GM23338 (cell line): ENCODE measurements at regions not wholly inside any gene's neighbourhood (a gene's known extent, or its start where the extent isn't known, plus 50 kb on each side); places are given as distances from the start of the nearest gene placed in this dataset.

ENCODE experiments used
- ATAC-seq: fragments of 200-7000 bp; cut with Tn5 transposase; 3 replicates; pipeline ENCODE4 v1.9.1; 2020
- DNase-seq: peaks from one replicate; pipeline ENCODE4 v3.0.0-alpha.2; 2015; ENCODE audit warnings: low spot score
- H2AFZ ChIP-seq: fragments of 200-600 bp; sonication (generic); 2 replicates; pipeline ENCODE4 v1.8.0; 2016; ENCODE audit warnings: antibody characterized with exemption, mild to moderate bottlenecking, moderate library complexity
- H3F3A ChIP-seq: fragments of 200-600 bp; sonication (generic); replicated peaks from 2 replicates; pipeline ENCODE4 v1.8.0; 2017; ENCODE audit warnings: antibody characterized with exemption, mixed run types, low read depth
- H3K27ac ChIP-seq: fragments of 200-600 bp; sonication (generic); 2 replicates; pipeline ENCODE4 v1.6.1; 2016; ENCODE audit warnings: low read depth
- H3K27me3 ChIP-seq: fragments of 200-600 bp; sonication (generic); 2 replicates; pipeline ENCODE4 v1.8.0; 2016; ENCODE audit warnings: mild to moderate bottlenecking, mixed run types, moderate library complexity; ENCODE audit not compliant: insufficient read depth
- H3K36me3 ChIP-seq: fragments of 200-600 bp; sonication (generic); 2 replicates; pipeline ENCODE4 v1.8.0; 2016; ENCODE audit warnings: mild to moderate bottlenecking; ENCODE audit not compliant: insufficient read depth
- H3K4me1 ChIP-seq: fragments of 200-600 bp; sonication (generic); 2 replicates; pipeline ENCODE4 v1.8.0; 2016; ENCODE audit warnings: mild to moderate bottlenecking, moderate library complexity; ENCODE audit not compliant: insufficient read depth
- H3K4me2 ChIP-seq: fragments of 200-600 bp; sonication (generic); 2 replicates; pipeline ENCODE4 v1.7.1; 2017; ENCODE audit warnings: mixed run types
- H3K4me3 ChIP-seq: fragments of 200-600 bp; sonication (generic); 2 replicates; pipeline ENCODE4 v1.6.1; 2016; ENCODE audit warnings: mixed run types
- H3K79me2 ChIP-seq: fragments of 200-600 bp; sonication (generic); replicated peaks from 2 replicates; pipeline ENCODE4 v1.8.0; 2017; ENCODE audit warnings: mild to moderate bottlenecking; ENCODE audit not compliant: insufficient read depth
- H3K9me2 ChIP-seq: fragments of 200-600 bp; sonication (generic); 2 replicates; pipeline ENCODE4 v1.8.0; 2017; ENCODE audit not compliant: insufficient read depth
- H4K20me1 ChIP-seq: fragments of 200-600 bp; sonication (generic); replicated peaks from 2 replicates; pipeline ENCODE4 v1.8.0; 2017; ENCODE audit warnings: mild to moderate bottlenecking; ENCODE audit not compliant: insufficient read depth
- H3K27ac Mint-ChIP-seq: 2 replicates; pipeline ENCODE4 v1.8.0; 2020; ENCODE audit warnings: inconsistent platforms, mild to moderate bottlenecking, moderate library complexity, mixed read lengths
- H3K27me3 Mint-ChIP-seq: 3 replicates; pipeline ENCODE4 v1.8.0; 2022; ENCODE audit warnings: low read depth, mild to moderate bottlenecking, moderate library complexity, mixed read lengths, inconsistent platforms; ENCODE audit not compliant: insufficient read depth, poor library complexity
- H3K36me3 Mint-ChIP-seq: 3 replicates; pipeline ENCODE4 v1.8.0; 2021; ENCODE audit warnings: low read depth, mild to moderate bottlenecking, inconsistent platforms, moderate library complexity, mixed read lengths
- H3K4me1 Mint-ChIP-seq: 3 replicates; pipeline ENCODE4 v1.8.0; 2020; ENCODE audit warnings: mild to moderate bottlenecking, inconsistent platforms, mixed read lengths
- H3K4me3 Mint-ChIP-seq: 3 replicates; pipeline ENCODE4 v1.8.0; 2021; ENCODE audit warnings: moderate library complexity, mild to moderate bottlenecking, inconsistent platforms, mixed read lengths
- H3K9me3 Mint-ChIP-seq: 3 replicates; pipeline ENCODE4 v1.8.0; 2020; ENCODE audit warnings: moderate library complexity, mild to moderate bottlenecking, inconsistent platforms, mixed read lengths
- CREB1 ChIP-seq: fragments of 250-450 bp; sonication (Bioruptor Pico); IDR thresholded peaks from 2 replicates; pipeline ENCODE4 v1.5.0; 2020; ENCODE audit warnings: low read depth, mild to moderate bottlenecking, moderate library complexity
- EZH2 ChIP-seq: fragments of 200-600 bp; sonication (generic); IDR thresholded peaks from one replicate; pipeline ENCODE4 v1.8.0; 2017; ENCODE audit warnings: antibody characterized with exemption, mild to moderate bottlenecking, low read depth; ENCODE audit not compliant: unreplicated experiment
- EZH2phosphoT487 ChIP-seq: fragments of 200-600 bp; sonication (generic); IDR thresholded peaks from one replicate; pipeline ENCODE4 v1.8.1; 2018; ENCODE audit warnings: antibody characterized with exemption; ENCODE audit not compliant: unreplicated experiment
- JUNB ChIP-seq: IDR thresholded peaks from one replicate; pipeline ENCODE4 v1.6.1; 2016; ENCODE audit warnings: antibody characterized with exemption; ENCODE audit not compliant: unreplicated experiment
- NANOG ChIP-seq: IDR thresholded peaks from 2 replicates; pipeline ENCODE4 v1.6.1; 2016; ENCODE audit warnings: antibody characterized with exemption, borderline replicate concordance
- POLR2AphosphoS5 ChIP-seq: IDR thresholded peaks from 2 replicates; pipeline ENCODE4 v1.6.1; 2016; ENCODE audit warnings: antibody characterized with exemption, low read depth
- STAT1 ChIP-seq: IDR thresholded peaks from one replicate; pipeline ENCODE4 v1.6.1; 2016; ENCODE audit warnings: antibody characterized with exemption; ENCODE audit not compliant: unreplicated experiment
- ZNF114 ChIP-seq: fragments of 250-450 bp; sonication (Bioruptor Pico); IDR thresholded peaks from 2 replicates; pipeline ENCODE4 v1.5.0; 2020; ENCODE audit warnings: mild to moderate bottlenecking, moderate library complexity
- ZNF331 ChIP-seq: fragments of 250-450 bp; sonication (Bioruptor Pico); IDR thresholded peaks from 2 replicates; pipeline ENCODE4 v1.5.0; 2020; ENCODE audit warnings: low read depth, mild to moderate bottlenecking, moderate library complexity
- TF ChIP-seq, protein P1 (sequence below): IDR thresholded peaks from 2 replicates; pipeline ENCODE4 v1.6.1; 2016; ENCODE audit warnings: antibody characterized with exemption
- TF ChIP-seq, protein P2 (sequence below), 2 experiments: fragments of 200-600 bp in 1 of 2; sonication (generic) in 1 of 2; conservative IDR thresholded peaks; 2 replicates each; pipeline versions ENCODE4 v1.5.1 to v1.6.1; 2016 to 2017; ENCODE audit warnings: antibody characterized with exemption in 2 of 2, low read depth in 2 of 2, mild to moderate bottlenecking in 2 of 2, moderate library complexity in 1 of 2
- TF ChIP-seq, protein P3 (sequence below): IDR thresholded peaks from one replicate; pipeline ENCODE4 v1.6.1; 2018; ENCODE audit warnings: antibody characterized with exemption; ENCODE audit not compliant: unreplicated experiment
- TF ChIP-seq, protein P4 (sequence below): fragments of 250-450 bp; sonication (Bioruptor Pico); IDR thresholded peaks from 2 replicates; pipeline ENCODE4 v1.5.0; 2020; ENCODE audit warnings: mild to moderate bottlenecking, moderate library complexity

DNA sequence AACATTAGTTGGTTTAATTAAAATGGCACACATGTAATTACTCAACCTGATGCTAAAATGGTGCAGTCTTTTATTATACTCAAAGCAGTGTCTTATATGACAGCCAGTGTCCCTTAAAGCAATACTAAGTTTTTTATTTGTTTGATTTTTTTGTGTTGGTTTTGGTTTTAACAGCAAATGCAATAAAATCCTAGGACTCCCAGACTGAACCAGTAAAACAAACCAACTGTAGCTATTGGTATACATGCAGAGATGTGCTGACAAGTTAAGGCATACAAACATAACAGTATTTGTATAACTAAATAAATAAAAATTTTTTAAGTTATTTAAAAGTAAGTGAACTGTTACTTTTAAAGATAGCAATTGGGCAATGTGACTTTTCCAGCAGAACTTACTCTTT, 387.7 kb downstream of the RND3 start:
- Histone ChIP-seq H3K27ac (no peak overlapping the region), H3K4me1 (no peaks in the 10 kb centered on the region), H3K79me2 (no peaks in the 10 kb centered on the region), H2AFZ (no peak overlapping the region), H3K27me3 (no peaks in the 10 kb centered on the region), H3K9me2 (no peaks in the 10 kb centered on the region; the same call in 1 of the 2 replicates), H4K20me1 (no peaks in the 10 kb centered on the region), H3K4me2 (no peak overlapping the region), H3K36me3 (no peaks in the 10 kb centered on the region), H3F3A (no peaks in the 10 kb centered on the region), H3K4me3 (no peak overlapping the region)
- H3K27me3 Mint-ChIP-seq = no peaks in the 10 kb centered on the region
- TF ChIP-seq CREB1 (no peak), STAT1 (no peak), EZH2phosphoT487 (no peak), NANOG (no peak), ZNF331 (CRISPR knock-in tag) (no peak), JUNB (no peak), POLR2AphosphoS5 (no peak), EZH2 (no peak), ZNF114 (CRISPR knock-in tag) (no peak)
- TF ChIP-seq, protein P1, sequence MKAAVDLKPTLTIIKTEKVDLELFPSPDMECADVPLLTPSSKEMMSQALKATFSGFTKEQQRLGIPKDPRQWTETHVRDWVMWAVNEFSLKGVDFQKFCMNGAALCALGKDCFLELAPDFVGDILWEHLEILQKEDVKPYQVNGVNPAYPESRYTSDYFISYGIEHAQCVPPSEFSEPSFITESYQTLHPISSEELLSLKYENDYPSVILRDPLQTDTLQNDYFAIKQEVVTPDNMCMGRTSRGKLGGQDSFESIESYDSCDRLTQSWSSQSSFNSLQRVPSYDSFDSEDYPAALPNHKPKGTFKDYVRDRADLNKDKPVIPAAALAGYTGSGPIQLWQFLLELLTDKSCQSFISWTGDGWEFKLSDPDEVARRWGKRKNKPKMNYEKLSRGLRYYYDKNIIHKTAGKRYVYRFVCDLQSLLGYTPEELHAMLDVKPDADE = no peak
- TF ChIP-seq, protein P2, sequence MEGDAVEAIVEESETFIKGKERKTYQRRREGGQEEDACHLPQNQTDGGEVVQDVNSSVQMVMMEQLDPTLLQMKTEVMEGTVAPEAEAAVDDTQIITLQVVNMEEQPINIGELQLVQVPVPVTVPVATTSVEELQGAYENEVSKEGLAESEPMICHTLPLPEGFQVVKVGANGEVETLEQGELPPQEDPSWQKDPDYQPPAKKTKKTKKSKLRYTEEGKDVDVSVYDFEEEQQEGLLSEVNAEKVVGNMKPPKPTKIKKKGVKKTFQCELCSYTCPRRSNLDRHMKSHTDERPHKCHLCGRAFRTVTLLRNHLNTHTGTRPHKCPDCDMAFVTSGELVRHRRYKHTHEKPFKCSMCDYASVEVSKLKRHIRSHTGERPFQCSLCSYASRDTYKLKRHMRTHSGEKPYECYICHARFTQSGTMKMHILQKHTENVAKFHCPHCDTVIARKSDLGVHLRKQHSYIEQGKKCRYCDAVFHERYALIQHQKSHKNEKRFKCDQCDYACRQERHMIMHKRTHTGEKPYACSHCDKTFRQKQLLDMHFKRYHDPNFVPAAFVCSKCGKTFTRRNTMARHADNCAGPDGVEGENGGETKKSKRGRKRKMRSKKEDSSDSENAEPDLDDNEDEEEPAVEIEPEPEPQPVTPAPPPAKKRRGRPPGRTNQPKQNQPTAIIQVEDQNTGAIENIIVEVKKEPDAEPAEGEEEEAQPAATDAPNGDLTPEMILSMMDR (conservative IDR thresholded peaks at IDR 0.05; ENCODE audit: low read depth in 2 of 2) = no peak
- TF ChIP-seq, protein P3, sequence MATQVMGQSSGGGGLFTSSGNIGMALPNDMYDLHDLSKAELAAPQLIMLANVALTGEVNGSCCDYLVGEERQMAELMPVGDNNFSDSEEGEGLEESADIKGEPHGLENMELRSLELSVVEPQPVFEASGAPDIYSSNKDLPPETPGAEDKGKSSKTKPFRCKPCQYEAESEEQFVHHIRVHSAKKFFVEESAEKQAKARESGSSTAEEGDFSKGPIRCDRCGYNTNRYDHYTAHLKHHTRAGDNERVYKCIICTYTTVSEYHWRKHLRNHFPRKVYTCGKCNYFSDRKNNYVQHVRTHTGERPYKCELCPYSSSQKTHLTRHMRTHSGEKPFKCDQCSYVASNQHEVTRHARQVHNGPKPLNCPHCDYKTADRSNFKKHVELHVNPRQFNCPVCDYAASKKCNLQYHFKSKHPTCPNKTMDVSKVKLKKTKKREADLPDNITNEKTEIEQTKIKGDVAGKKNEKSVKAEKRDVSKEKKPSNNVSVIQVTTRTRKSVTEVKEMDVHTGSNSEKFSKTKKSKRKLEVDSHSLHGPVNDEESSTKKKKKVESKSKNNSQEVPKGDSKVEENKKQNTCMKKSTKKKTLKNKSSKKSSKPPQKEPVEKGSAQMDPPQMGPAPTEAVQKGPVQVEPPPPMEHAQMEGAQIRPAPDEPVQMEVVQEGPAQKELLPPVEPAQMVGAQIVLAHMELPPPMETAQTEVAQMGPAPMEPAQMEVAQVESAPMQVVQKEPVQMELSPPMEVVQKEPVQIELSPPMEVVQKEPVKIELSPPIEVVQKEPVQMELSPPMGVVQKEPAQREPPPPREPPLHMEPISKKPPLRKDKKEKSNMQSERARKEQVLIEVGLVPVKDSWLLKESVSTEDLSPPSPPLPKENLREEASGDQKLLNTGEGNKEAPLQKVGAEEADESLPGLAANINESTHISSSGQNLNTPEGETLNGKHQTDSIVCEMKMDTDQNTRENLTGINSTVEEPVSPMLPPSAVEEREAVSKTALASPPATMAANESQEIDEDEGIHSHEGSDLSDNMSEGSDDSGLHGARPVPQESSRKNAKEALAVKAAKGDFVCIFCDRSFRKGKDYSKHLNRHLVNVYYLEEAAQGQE = no peak
- TF ChIP-seq, protein P4, sequence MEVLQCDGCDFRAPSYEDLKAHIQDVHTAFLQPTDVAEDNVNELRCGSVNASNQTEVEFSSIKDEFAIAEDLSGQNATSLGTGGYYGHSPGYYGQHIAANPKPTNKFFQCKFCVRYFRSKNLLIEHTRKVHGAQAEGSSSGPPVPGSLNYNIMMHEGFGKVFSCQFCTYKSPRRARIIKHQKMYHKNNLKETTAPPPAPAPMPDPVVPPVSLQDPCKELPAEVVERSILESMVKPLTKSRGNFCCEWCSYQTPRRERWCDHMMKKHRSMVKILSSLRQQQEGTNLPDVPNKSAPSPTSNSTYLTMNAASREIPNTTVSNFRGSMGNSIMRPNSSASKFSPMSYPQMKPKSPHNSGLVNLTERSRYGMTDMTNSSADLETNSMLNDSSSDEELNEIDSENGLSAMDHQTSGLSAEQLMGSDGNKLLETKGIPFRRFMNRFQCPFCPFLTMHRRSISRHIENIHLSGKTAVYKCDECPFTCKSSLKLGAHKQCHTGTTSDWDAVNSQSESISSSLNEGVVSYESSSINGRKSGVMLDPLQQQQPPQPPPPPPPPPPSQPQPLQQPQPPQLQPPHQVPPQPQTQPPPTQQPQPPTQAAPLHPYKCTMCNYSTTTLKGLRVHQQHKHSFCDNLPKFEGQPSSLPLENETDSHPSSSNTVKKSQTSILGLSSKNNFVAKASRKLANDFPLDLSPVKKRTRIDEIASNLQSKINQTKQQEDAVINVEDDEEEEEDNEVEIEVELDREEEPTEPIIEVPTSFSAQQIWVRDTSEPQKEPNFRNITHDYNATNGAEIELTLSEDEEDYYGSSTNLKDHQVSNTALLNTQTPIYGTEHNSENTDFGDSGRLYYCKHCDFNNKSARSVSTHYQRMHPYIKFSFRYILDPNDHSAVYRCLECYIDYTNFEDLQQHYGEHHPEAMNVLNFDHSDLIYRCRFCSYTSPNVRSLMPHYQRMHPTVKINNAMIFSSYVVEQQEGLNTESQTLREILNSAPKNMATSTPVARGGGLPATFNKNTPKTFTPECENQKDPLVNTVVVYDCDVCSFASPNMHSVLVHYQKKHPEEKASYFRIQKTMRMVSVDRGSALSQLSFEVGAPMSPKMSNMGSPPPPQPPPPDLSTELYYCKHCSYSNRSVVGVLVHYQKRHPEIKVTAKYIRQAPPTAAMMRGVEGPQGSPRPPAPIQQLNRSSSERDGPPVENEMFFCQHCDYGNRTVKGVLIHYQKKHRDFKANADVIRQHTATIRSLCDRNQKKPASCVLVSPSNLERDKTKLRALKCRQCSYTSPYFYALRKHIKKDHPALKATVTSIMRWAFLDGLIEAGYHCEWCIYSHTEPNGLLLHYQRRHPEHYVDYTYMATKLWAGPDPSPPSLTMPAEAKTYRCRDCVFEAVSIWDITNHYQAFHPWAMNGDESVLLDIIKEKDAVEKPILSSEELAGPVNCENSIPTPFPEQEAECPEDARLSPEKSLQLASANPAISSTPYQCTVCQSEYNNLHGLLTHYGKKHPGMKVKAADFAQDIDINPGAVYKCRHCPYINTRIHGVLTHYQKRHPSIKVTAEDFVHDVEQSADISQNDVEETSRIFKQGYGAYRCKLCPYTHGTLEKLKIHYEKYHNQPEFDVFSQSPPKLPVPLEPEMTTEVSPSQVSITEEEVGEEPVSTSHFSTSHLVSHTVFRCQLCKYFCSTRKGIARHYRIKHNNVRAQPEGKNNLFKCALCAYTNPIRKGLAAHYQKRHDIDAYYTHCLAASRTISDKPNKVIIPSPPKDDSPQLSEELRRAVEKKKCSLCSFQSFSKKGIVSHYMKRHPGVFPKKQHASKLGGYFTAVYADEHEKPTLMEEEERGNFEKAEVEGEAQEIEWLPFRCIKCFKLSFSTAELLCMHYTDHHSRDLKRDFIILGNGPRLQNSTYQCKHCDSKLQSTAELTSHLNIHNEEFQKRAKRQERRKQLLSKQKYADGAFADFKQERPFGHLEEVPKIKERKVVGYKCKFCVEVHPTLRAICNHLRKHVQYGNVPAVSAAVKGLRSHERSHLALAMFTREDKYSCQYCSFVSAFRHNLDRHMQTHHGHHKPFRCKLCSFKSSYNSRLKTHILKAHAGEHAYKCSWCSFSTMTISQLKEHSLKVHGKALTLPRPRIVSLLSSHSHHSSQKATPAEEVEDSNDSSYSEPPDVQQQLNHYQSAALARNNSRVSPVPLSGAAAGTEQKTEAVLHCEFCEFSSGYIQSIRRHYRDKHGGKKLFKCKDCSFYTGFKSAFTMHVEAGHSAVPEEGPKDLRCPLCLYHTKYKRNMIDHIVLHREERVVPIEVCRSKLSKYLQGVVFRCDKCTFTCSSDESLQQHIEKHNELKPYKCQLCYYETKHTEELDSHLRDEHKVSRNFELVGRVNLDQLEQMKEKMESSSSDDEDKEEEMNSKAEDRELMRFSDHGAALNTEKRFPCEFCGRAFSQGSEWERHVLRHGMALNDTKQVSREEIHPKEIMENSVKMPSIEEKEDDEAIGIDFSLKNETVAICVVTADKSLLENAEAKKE (CRISPR knock-in tag) = no peak
- ATAC-seq (no peak), DNase-seq (no peak)
- no peaks in the 10 kb centered on the region for H3K4me1 Mint-ChIP-seq
- H3K36me3 Mint-ChIP-seq = no peaks in the 10 kb centered on the region; the same call in 2 of the 3 replicates
- H3K27ac Mint-ChIP-seq = no peak overlapping the region
- H3K4me3 Mint-ChIP-seq = no peak overlapping the region
- H3K9me3 Mint-ChIP-seq = 0 out of 3 replicates have a peak, but pooled peaks cover under 1% of the 10 kb centered on the region
